Panc1 (cell line): ENCODE measurements at regions not wholly inside any gene's neighbourhood (a gene's known extent, or its start where the extent isn't known, plus 50 kb on each side); places are given as distances from the start of the nearest gene placed in this dataset.

Experiments
- POLR2AphosphoS5 ChIP-seq: IDR thresholded peaks from 2 replicates; pipeline ENCODE4 v1.6.1; 2012; ENCODE audit warnings: mild to moderate bottlenecking, low read depth, low read length, moderate library complexity
- REST ChIP-seq, 2 experiments: IDR thresholded peaks; 2 replicates each; pipeline ENCODE4 v1.6.1; 2011 to 2012; ENCODE audit warnings: low read depth in 2 of 2, control low read depth in 1 of 2, low read length in 1 of 2, mild to moderate bottlenecking in 1 of 2, moderate library complexity in 1 of 2; ENCODE audit not compliant: insufficient read depth in 1 of 2
- TCF7L2 ChIP-seq: IDR thresholded peaks from 2 replicates; pipeline ENCODE4 v1.6.1; 2011; ENCODE audit warnings: mild to moderate bottlenecking, low read depth, low read length, inconsistent platforms
- TF ChIP-seq, protein P1 (sequence below): fragments of 450-650 bp; IDR thresholded peaks from 2 replicates; pipeline ENCODE4 v1.5.1; 2017; ENCODE audit warnings: mild to moderate bottlenecking

DNA sequence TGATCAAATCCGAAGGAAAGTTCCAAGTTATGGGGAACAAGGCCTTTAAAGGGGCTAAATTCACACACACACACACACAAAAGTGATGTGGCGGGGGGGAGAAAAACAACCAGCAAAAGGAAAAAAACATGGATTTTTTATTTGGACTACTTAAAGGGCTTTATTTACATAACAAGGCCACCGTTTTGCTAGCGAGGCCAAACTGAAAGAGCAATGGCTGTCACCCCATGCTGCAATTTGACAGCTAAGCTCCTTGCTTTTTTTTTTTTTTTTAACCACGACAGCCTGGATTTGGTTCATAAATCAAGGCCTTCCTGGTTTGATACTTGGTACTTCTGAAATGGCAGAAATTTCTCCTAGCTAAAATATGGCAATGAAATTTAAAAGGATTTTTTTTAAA is 99.6 kb upstream of the PTCHD1 start:
- TF ChIP-seq, protein P1, sequence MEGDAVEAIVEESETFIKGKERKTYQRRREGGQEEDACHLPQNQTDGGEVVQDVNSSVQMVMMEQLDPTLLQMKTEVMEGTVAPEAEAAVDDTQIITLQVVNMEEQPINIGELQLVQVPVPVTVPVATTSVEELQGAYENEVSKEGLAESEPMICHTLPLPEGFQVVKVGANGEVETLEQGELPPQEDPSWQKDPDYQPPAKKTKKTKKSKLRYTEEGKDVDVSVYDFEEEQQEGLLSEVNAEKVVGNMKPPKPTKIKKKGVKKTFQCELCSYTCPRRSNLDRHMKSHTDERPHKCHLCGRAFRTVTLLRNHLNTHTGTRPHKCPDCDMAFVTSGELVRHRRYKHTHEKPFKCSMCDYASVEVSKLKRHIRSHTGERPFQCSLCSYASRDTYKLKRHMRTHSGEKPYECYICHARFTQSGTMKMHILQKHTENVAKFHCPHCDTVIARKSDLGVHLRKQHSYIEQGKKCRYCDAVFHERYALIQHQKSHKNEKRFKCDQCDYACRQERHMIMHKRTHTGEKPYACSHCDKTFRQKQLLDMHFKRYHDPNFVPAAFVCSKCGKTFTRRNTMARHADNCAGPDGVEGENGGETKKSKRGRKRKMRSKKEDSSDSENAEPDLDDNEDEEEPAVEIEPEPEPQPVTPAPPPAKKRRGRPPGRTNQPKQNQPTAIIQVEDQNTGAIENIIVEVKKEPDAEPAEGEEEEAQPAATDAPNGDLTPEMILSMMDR = no peak
- TF ChIP-seq TCF7L2 (no peak), POLR2AphosphoS5 (no peak), REST (IDR thresholded peaks at IDR 0.05; ENCODE audit: insufficient read depth in 1 of 2, low read depth in 2 of 2, low read length in 1 of 2) (no peak)
